K562 (cell line): ENCODE measurements at regions not wholly inside any gene's neighbourhood (a gene's known extent, or its start where the extent isn't known, plus 50 kb on each side); places are given as distances from the start of the nearest gene placed in this dataset.

Source experiments
- ATAC-seq: fragments of 200-7000 bp; cut with Tn5 transposase; 3 replicates; pipeline ENCODE4 v1.9.1; 2020; ENCODE audit warnings: moderate library complexity
- BruUV-seq: library from RNA; stranded (reverse); fragments of 400-500 nt; replicated peaks from 2 replicates; lab custom pipeline; 2021; lab: Mats Ljungman, UMichigan
- CTCF ChIA-PET: fragments of 300-600 bp; formaldehyde crosslinking; extraction: SDS; loops from one replicate; lab custom pipeline; 2021; ENCODE audit warnings: low intra/inter-chr PET ratio; lab: Yijun Ruan, JAX
- POLR2A ChIA-PET: fragments of 300-600, 350-650 bp; sonication (Branson Sonifier 250); formaldehyde crosslinking; extraction: SDS; loops from one replicate; lab custom pipeline; 2021; ENCODE audit warnings: antibody characterized with exemption, inconsistent platforms; lab: Yijun Ruan, JAX
- DNase-seq, 4 experiments: peaks; one replicate each; pipeline versions ENCODE4 v3.0.0 to v3.0.0-alpha.2; 2011 to 2018; ENCODE audit warnings: low spot score in 3 of 4, mixed read lengths in 3 of 4; ENCODE audit errors: extremely low read depth in 1 of 4
- FAIRE-seq: peaks from 2 replicates; lab custom pipeline; 2011; peaks lifted over from hg19 to GRCh38; lab: Jason Lieb, UNC
- H2AFZ ChIP-seq: 2 replicates; pipeline ENCODE4 v1.6.0; 2011; ENCODE audit warnings: low read depth, low read length, control low read depth, inconsistent platforms
- H3K27ac ChIP-seq: fragments of 200-600 bp; 3 replicates; pipeline ENCODE4 v1.8.0; 2011; ENCODE audit warnings: low read depth, mild to moderate bottlenecking, control low read depth, inconsistent platforms, low read length, moderate library complexity, mixed read lengths; ENCODE audit errors: extremely low read depth
- H3K27me3 ChIP-seq, 2 experiments: fragments of 300-600 bp in 1 of 2; 2 replicates in 1 of 2; 3 replicates in 1 of 2; pipeline versions ENCODE4 v1.6.0 to v1.8.0; 2011; ENCODE audit warnings: inconsistent platforms in 2 of 2, low read length in 2 of 2, mild to moderate bottlenecking in 1 of 2, mixed read lengths in 1 of 2, moderate library complexity in 1 of 2; ENCODE audit not compliant: control insufficient read depth in 2 of 2, insufficient read depth in 2 of 2
- H3K36me3 ChIP-seq: fragments of 300-600 bp; 3 replicates; pipeline ENCODE4 v1.8.0; 2011; ENCODE audit warnings: mild to moderate bottlenecking, low read length, inconsistent platforms; ENCODE audit not compliant: control insufficient read depth, insufficient read depth
- H3K4me1 ChIP-seq, 2 experiments: fragments of 200-600 bp in 1 of 2; replicated peaks in 1 of 2; 2 replicates in 1 of 2; 3 replicates in 1 of 2; pipeline versions ENCODE4 v1.5.1 to v1.8.0; 2011; ENCODE audit warnings: inconsistent platforms in 2 of 2, low read length in 2 of 2, mild to moderate bottlenecking in 1 of 2, mixed read lengths in 1 of 2, moderate library complexity in 1 of 2; ENCODE audit not compliant: control insufficient read depth in 2 of 2, insufficient read depth in 2 of 2
- H3K4me2 ChIP-seq: 2 replicates; pipeline ENCODE4 v1.6.1; 2011; ENCODE audit warnings: low read length, control low read depth, inconsistent platforms, mixed read lengths; ENCODE audit not compliant: insufficient read depth
- H3K4me3 ChIP-seq: fragments of 200-600 bp; sonication (generic), shearing (Covaris generic); 2 replicates; pipeline ENCODE4 v1.5.1; 2016; ENCODE audit warnings: control low read depth, inconsistent platforms
- H3K79me2 ChIP-seq: fragments of 200-600 bp; 3 replicates; pipeline ENCODE4 v1.8.0; 2011; ENCODE audit warnings: low read length, inconsistent platforms; ENCODE audit not compliant: control insufficient read depth, insufficient read depth
- H3K9ac ChIP-seq, 2 experiments: 2 replicates each; pipeline versions ENCODE4 v1.6.0 to v1.6.1; 2011; ENCODE audit warnings: low read depth in 2 of 2, low read length in 2 of 2, control low read depth in 1 of 2, inconsistent platforms in 1 of 2, mild to moderate bottlenecking in 1 of 2, mixed read lengths in 1 of 2; ENCODE audit not compliant: insufficient read depth in 1 of 2
- H3K9me1 ChIP-seq: one replicate; pipeline ENCODE4 v1.6.0; 2011; ENCODE audit warnings: inconsistent platforms, mild to moderate bottlenecking, low read length, moderate library complexity; ENCODE audit not compliant: control insufficient read depth, insufficient read depth
- H3K9me3 ChIP-seq: replicated peaks from 2 replicates; pipeline ENCODE4 v1.5.1; 2011; ENCODE audit warnings: low read depth, low read length, inconsistent platforms; ENCODE audit not compliant: control insufficient read depth, insufficient read depth
- H4K20me1 ChIP-seq: replicated peaks from 2 replicates; pipeline ENCODE4 v1.6.1; 2011; ENCODE audit warnings: low read length, inconsistent platforms, mixed read lengths; ENCODE audit not compliant: control insufficient read depth, insufficient read depth
- ILK ChIP-seq: fragments of 450-650 bp; IDR thresholded peaks from 2 replicates; pipeline ENCODE4 v1.6.1; 2016; ENCODE audit warnings: missing genetic modification characterization, low read depth, mild to moderate bottlenecking, missing compliant biosample characterization, moderate library complexity, borderline replicate concordance
- WGBS: fragments of 100-300 bp; shearing (Covaris generic); methylation state at CpG from one replicate; pipeline ENCODE4 v1.1.6; 2016; ENCODE audit warnings: low coverage, mixed read lengths; ENCODE audit not compliant: insufficient coverage; ENCODE audit errors: missing lambda C conversion rate; 5-methylcytosine and 5-hydroxymethylcytosine counted together
- in situ Hi-C: fragments of 300-500 bp; cut with MboI; formaldehyde crosslinking; loops from 4 replicates; pipeline ENCODE4 v1.15.0; 2018; ENCODE audit warnings: inconsistent platforms, mixed read lengths
- intact Hi-C: fragments of 100-400 bp; cut with micrococcal nuclease; formaldehyde crosslinking; loops from 2 replicates; pipeline ENCODE4 v1.14.2; 2022
- TF ChIP-seq, protein P1 (sequence below): sonication (generic); formaldehyde crosslinking; IDR thresholded peaks from 2 replicates; pipeline ENCODE4 v1.8.1; 2023; ENCODE audit warnings: missing genetic modification reagents, mild to moderate bottlenecking, borderline replicate concordance

- Histone ChIP-seq H3K4me1 (no peaks in the 10 kb centered on the region), H3K4me2 (no peak overlapping the region), H3K4me3 (no peak overlapping the region), H3K9me1 (no peaks in the 10 kb centered on the region), H2AFZ (no peak overlapping the region), H3K9me3 (no peaks in the 10 kb centered on the region), H4K20me1 (no peaks in the 10 kb centered on the region), H3K79me2 (no peaks in the 10 kb centered on the region), H3K36me3 (no peaks in the 10 kb centered on the region), H3K27ac (no peak overlapping the region), H3K27me3 (no peaks in the 10 kb centered on the region), H3K9ac (no peak overlapping the region)
- intact Hi-C loops (no loop called here), in situ Hi-C loops (no loop called here)
- ChIA-PET CTCF (no interaction called here), POLR2A (no interaction called here)
- no peak for TF ChIP-seq ILK
- TF ChIP-seq, protein P1, sequence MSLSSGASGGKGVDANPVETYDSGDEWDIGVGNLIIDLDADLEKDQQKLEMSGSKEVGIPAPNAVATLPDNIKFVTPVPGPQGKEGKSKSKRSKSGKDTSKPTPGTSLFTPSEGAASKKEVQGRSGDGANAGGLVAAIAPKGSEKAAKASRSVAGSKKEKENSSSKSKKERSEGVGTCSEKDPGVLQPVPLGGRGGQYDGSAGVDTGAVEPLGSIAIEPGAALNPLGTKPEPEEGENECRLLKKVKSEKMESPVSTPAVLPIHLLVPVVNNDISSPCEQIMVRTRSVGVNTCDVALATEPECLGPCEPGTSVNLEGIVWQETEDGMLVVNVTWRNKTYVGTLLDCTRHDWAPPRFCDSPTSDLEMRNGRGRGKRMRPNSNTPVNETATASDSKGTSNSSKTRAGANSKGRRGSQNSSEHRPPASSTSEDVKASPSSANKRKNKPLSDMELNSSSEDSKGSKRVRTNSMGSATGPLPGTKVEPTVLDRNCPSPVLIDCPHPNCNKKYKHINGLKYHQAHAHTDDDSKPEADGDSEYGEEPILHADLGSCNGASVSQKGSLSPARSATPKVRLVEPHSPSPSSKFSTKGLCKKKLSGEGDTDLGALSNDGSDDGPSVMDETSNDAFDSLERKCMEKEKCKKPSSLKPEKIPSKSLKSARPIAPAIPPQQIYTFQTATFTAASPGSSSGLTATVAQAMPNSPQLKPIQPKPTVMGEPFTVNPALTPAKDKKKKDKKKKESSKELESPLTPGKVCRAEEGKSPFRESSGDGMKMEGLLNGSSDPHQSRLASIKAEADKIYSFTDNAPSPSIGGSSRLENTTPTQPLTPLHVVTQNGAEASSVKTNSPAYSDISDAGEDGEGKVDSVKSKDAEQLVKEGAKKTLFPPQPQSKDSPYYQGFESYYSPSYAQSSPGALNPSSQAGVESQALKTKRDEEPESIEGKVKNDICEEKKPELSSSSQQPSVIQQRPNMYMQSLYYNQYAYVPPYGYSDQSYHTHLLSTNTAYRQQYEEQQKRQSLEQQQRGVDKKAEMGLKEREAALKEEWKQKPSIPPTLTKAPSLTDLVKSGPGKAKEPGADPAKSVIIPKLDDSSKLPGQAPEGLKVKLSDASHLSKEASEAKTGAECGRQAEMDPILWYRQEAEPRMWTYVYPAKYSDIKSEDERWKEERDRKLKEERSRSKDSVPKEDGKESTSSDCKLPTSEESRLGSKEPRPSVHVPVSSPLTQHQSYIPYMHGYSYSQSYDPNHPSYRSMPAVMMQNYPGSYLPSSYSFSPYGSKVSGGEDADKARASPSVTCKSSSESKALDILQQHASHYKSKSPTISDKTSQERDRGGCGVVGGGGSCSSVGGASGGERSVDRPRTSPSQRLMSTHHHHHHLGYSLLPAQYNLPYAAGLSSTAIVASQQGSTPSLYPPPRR = no peak
- ATAC-seq (no peak), DNase-seq (no peak), FAIRE-seq (no peak)
- WGBS = 0% methylated on average over 3 of the region's 3 CpGs
- BruUV-seq = no TSS peak
These were observed 227.7 kb upstream of the ZPLD1 start for GRCh38 chr3:102207151-102207571.
